ENCODE measurements at regions not wholly inside any gene's neighbourhood (a gene's known extent, or its start where the extent isn't known, plus 50 kb on each side); places are given as distances from the start of the nearest gene placed in this dataset.
"Not testable (repeated sequence)": the region's sequence is repeated elsewhere in the genome, so short reads cannot be mapped to it uniquely, and the experiment has no call there.

DNA sequence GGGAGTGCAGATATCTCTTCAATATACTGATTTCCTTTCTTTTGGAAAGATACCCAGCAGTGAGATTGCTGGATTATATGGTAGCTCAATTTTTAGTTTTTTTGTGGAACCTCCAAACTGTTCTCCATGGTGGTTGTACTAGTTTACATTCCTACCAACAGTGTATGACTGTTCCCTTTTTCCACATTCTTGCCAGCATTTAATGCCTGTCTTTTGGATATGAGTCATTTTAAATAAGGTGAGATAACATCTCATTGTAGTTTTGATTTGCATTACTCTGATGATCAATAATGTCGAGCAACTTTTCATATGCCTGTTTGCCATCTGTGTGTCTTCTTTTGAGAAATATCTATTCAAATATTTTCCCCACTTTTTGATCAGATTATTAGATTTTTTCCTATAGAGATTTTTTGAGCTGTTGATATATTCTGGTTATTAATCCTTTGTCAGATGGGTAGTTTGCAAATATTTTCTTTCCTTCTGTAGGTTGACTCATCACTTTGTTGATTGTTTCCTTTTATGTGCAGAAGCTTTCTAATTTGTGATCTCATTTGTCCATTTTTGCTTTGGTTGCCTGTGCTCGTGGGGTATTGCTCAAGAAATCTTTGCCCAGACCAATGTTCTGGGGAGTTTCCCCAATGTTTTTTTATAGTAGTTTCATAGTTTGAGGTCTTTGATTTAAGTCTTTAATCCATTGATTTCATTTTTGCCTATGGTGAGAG lies 552.7 kb downstream of the ZNF674 start:
- no peak for TF ChIP-seq CTCF (IDR thresholded peaks at IDR 0.05; ENCODE audit: control insufficient read depth, insufficient read depth, low read depth, low read length, missing control alignments)
- H3K4me3 ChIP-seq (ENCODE audit: control insufficient read depth, low read depth, low read length) = no peak overlapping the region
- DNase-seq (ENCODE audit: low read depth) = no peak

- H3K4me3 ChIP-seq (ENCODE audit: control insufficient read depth, low read depth, low read length) = no peak overlapping the region
- no peak for TF ChIP-seq CTCF (IDR thresholded peaks at IDR 0.05; ENCODE audit: control insufficient read depth, insufficient read depth, low read depth, low read length, missing control alignments)
- no peak for DNase-seq (ENCODE audit: low read depth)
Measured at GRCh38 chrX:45986971-45987370, 558.2 kb downstream of the ZNF674 start.

DNA sequence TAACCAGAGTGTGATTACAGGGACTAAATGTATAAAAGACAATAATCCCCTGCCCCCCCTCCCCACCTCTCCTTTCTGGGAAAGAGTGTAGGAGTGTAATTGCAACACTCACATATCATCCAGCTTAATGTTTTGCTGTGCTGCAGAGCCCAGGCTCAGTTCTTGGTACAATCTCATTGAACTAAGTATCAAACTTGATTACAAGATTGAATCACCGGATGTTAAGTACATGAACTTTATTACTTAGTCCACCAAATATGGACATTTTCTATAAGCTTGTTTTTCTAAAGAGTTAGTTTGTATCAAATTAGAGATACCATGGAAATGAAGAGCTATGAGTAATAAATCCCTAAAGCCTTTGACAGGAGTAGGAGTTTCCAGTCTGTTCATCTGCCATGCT lies 559.1 kb downstream of the ZNF674 start:
- no peak for DNase-seq (ENCODE audit: low read depth)
- no peak overlapping the region for H3K4me3 ChIP-seq (ENCODE audit: control insufficient read depth, low read depth, low read length)
- no peak for TF ChIP-seq CTCF (IDR thresholded peaks at IDR 0.05; ENCODE audit: control insufficient read depth, insufficient read depth, low read depth, low read length, missing control alignments)

GRCh38 chrX:45982958-45983727 lies 562.1 kb downstream of the ZNF674 start:
- not testable (repeated sequence) for DNase-seq (ENCODE audit: low read depth); H3K4me3 ChIP-seq (ENCODE audit: control insufficient read depth, low read depth, low read length)

DNA sequence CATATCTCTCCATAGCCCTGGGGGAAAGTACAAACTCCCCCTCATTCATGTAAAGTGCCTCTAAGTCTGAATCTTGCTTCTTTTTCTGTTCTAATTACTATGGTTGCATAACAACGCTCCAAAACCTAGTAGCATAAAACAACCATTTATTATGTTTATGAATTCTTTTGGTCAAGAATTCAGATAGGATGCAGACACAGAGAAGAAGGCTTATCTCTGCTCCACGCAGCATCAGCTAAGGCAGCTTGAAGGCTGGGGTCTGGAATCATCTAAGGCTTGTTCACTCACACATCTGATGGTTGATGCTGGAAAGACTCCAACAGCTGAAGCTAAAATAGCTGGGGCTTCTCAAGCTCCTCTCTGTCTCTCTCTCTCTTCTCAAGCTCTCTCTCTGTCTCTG lies 564.5 kb downstream of the ZNF674 start:
- TF ChIP-seq CTCF (IDR thresholded peaks at IDR 0.05; ENCODE audit: control insufficient read depth, insufficient read depth, low read depth, low read length, missing control alignments) = no peak
- no peak overlapping the region for H3K4me3 ChIP-seq (ENCODE audit: control insufficient read depth, low read depth, low read length)
- no peak for DNase-seq (ENCODE audit: low read depth)

GRCh38 chrX:45975633-45976032 lies 569.6 kb downstream of the ZNF674 start:
- no peak for DNase-seq (ENCODE audit: low read depth)
- no peak for TF ChIP-seq CTCF (IDR thresholded peaks at IDR 0.05; ENCODE audit: control insufficient read depth, insufficient read depth, low read depth, low read length, missing control alignments)
- H3K4me3 ChIP-seq (ENCODE audit: control insufficient read depth, low read depth, low read length) = no peak overlapping the region

- no peak for TF ChIP-seq CTCF (IDR thresholded peaks at IDR 0.05; ENCODE audit: control insufficient read depth, insufficient read depth, low read depth, low read length, missing control alignments)
- no peak for DNase-seq (ENCODE audit: low read depth)
Measured at GRCh38 chrX:45972636-45973035, 572.6 kb downstream of the ZNF674 start.

More at GRCh38 chrX:45972636-45973035, 572.6 kb downstream of the ZNF674 start:
- no peak overlapping the region for H3K4me3 ChIP-seq (ENCODE audit: control insufficient read depth, low read depth, low read length)

Measured in AG09309 (cell line).